ENCODE measurements at regions not wholly inside any gene's neighbourhood (a gene's known extent, or its start where the extent isn't known, plus 50 kb on each side); places are given as distances from the start of the nearest gene placed in this dataset.

DNA sequence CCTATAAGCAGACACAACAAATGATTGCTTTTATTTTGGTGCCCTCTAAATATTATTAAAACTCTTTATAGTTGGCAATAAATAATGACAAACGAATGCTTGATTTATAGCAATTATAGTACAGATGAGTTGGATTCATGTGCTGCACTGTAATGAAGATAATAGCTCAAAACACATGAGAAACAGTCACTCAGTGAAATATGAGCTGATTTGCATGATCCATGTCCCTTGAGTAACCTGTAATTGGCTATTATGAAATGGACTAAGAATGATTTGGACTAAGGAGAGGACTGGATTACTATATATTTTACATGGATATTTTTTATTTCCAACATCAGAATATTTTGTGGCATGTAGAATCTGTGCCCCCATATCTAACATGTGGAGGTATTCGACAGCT, 365.6 kb upstream of the UBE2E3 start:
- Histone ChIP-seq H2AFZ (ENCODE audit: low read depth, low read length, poor library complexity, severe bottlenecking) (no peak overlapping the region), H3K27ac (ENCODE audit: low read depth, low read length) (no peak overlapping the region), H3K36me3 (ENCODE audit: control insufficient read depth in 1 of 2, insufficient read depth in 2 of 2, low read length in 2 of 2) (no peaks in the 10 kb centered on the region), H3K9me2 (ENCODE audit: insufficient read depth) (no peaks in the 10 kb centered on the region), H3K9ac (ENCODE audit: low read length) (no peak overlapping the region), H3K9me3 (ENCODE audit: control insufficient read depth in 1 of 2, insufficient read depth in 1 of 2, low read depth in 1 of 2, low read length in 2 of 2) (no peaks in the 10 kb centered on the region), H3K4me3 (replicated peaks in 1 of 2; ENCODE audit: low read depth in 1 of 2, low read length in 2 of 2) (no peak overlapping the region), H3K4me1 (ENCODE audit: control insufficient read depth in 1 of 2, insufficient read depth in 2 of 2, low read length in 2 of 2) (no peaks in the 10 kb centered on the region), H3K27me3 (ENCODE audit: insufficient read depth, low read length) (no peaks in the 10 kb centered on the region), H4K20me1 (ENCODE audit: insufficient read depth) (no peaks in the 10 kb centered on the region), H3K79me2 (ENCODE audit: insufficient read depth, low read length) (no peaks in the 10 kb centered on the region), H3K4me2 (ENCODE audit: low read length) (no peak overlapping the region)
- TF ChIP-seq SP1 (IDR thresholded peaks at IDR 0.05; ENCODE audit: low read depth) (no peak), CBX3 (IDR thresholded peaks at IDR 0.05; ENCODE audit: low read depth) (no peak), EGR1 (IDR thresholded peaks at IDR 0.05; ENCODE audit: low read depth) (no peak), POLR2AphosphoS5 (IDR thresholded peaks at IDR 0.05; ENCODE audit: low read depth, low read length) (no peak), SRF (IDR thresholded peaks at IDR 0.05; ENCODE audit: low read depth) (no peak), RAD21 (IDR thresholded peaks at IDR 0.05; ENCODE audit: low read depth) (no peak), ELF1 (IDR thresholded peaks at IDR 0.05; ENCODE audit: borderline replicate concordance, low read depth) (no peak), YY1 (IDR thresholded peaks at IDR 0.05; ENCODE audit: extremely low read depth, insufficient replicate concordance, low read depth, low read length) (no peak), EZH2phosphoT487 (IDR thresholded peaks at IDR 0.05; ENCODE audit: borderline replicate concordance) (no peak), JUND (IDR thresholded peaks at IDR 0.05) (no peak), ZNF274 (IDR thresholded peaks at IDR 0.05; ENCODE audit: low read depth, low read length) (no peak), ZFX (IDR thresholded peaks at IDR 0.05) (no peak), FOSL1 (IDR thresholded peaks at IDR 0.05; ENCODE audit: low read depth) (no peak)
- TF ChIP-seq, protein P1, sequence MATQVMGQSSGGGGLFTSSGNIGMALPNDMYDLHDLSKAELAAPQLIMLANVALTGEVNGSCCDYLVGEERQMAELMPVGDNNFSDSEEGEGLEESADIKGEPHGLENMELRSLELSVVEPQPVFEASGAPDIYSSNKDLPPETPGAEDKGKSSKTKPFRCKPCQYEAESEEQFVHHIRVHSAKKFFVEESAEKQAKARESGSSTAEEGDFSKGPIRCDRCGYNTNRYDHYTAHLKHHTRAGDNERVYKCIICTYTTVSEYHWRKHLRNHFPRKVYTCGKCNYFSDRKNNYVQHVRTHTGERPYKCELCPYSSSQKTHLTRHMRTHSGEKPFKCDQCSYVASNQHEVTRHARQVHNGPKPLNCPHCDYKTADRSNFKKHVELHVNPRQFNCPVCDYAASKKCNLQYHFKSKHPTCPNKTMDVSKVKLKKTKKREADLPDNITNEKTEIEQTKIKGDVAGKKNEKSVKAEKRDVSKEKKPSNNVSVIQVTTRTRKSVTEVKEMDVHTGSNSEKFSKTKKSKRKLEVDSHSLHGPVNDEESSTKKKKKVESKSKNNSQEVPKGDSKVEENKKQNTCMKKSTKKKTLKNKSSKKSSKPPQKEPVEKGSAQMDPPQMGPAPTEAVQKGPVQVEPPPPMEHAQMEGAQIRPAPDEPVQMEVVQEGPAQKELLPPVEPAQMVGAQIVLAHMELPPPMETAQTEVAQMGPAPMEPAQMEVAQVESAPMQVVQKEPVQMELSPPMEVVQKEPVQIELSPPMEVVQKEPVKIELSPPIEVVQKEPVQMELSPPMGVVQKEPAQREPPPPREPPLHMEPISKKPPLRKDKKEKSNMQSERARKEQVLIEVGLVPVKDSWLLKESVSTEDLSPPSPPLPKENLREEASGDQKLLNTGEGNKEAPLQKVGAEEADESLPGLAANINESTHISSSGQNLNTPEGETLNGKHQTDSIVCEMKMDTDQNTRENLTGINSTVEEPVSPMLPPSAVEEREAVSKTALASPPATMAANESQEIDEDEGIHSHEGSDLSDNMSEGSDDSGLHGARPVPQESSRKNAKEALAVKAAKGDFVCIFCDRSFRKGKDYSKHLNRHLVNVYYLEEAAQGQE (IDR thresholded peaks at IDR 0.05; ENCODE audit: low read depth): no peak
- no peak for ATAC-seq
- BruUV-seq (replicated peaks): no TSS peak
- ChIA-PET RAD21 (ENCODE audit: low non-redundant PET in 1 of 2, low total read pairs in 2 of 2, uncharacterized antibody in 2 of 2, unreplicated experiment in 2 of 2) (no interaction called here), CTCF (no interaction called here), POLR2A (no interaction called here)
- intact Hi-C loops (cut with micrococcal nuclease): no loop called here
- no peak for DNase-seq (ENCODE audit: low read depth, low spot score)
